Stimulated activated naive CD4-positive, alpha-beta T cell (primary cell): ENCODE measurements at regions not wholly inside any gene's neighbourhood (a gene's known extent, or its start where the extent isn't known, plus 50 kb on each side); places are given as distances from the start of the nearest gene placed in this dataset.

Source experiments
- DNase-seq, 6 experiments: peaks; one replicate each; lab custom pipeline; 2025; lab: John Stamatoyannopoulos, UW

GRCh38 chr11:95549301-95549700 is 240.3 kb downstream of the FAM76B start:
- DNase-seq, result no peak

- no peak for DNase-seq
These were observed 241.2 kb downstream of the FAM76B start for GRCh38 chr11:95548416-95548815.

- peak in 3 of 6 experiments; percentile 41 to 47 (median 42) for DNase-seq
These were observed 241.6 kb downstream of the FAM76B start for GRCh38 chr11:95547976-95548375.

GRCh38 chr11:95547186-95547585 is 242.4 kb downstream of the FAM76B start:
- DNase-seq, result no peak

- no peak for DNase-seq
These were observed 244.3 kb downstream of the FAM76B start for GRCh38 chr11:95545116-95545875.

GRCh38 chr11:95544095-95544856 is 245.3 kb downstream of the FAM76B start:
- DNase-seq, result no peak

GRCh38 chr11:95542868-95543551 is 246.6 kb downstream of the FAM76B start:
- DNase-seq, result no peak

- DNase-seq, result no peak
These were observed 247.9 kb downstream of the FAM76B start for GRCh38 chr11:95541715-95542114.

- no peak for DNase-seq
These were observed 253.4 kb downstream of the FAM76B start for GRCh38 chr11:95536047-95536690.

GRCh38 chr11:95534809-95535208 is 254.8 kb downstream of the FAM76B start:
- DNase-seq, result no peak

GRCh38 chr11:95534226-95534625 is 255.4 kb downstream of the FAM76B start:
- DNase-seq, result no peak

GRCh38 chr11:95531116-95531515 is 258.5 kb downstream of the FAM76B start:
- no peak for DNase-seq

- DNase-seq, result no peak
These were observed 265.1 kb downstream of the FAM76B start for GRCh38 chr11:95524314-95525036.

GRCh38 chr11:95522874-95523273 is 266.7 kb downstream of the FAM76B start:
- DNase-seq, result no peak

GRCh38 chr11:95521862-95522261 is 267.7 kb downstream of the FAM76B start:
- DNase-seq, result no peak

GRCh38 chr11:95521133-95521542 is 268.4 kb downstream of the FAM76B start:
- no peak for DNase-seq

GRCh38 chr11:95520369-95521132 is 269.0 kb downstream of the FAM76B start:
- DNase-seq, result no peak

GRCh38 chr11:95519912-95520311 is 269.7 kb downstream of the FAM76B start:
- no peak for DNase-seq

GRCh38 chr11:95517453-95517852 is 272.1 kb downstream of the FAM76B start:
- no peak for DNase-seq

- DNase-seq, result no peak
These were observed 272.8 kb downstream of the FAM76B start for GRCh38 chr11:95516786-95517185.

GRCh38 chr11:95516175-95516574 is 273.4 kb downstream of the FAM76B start:
- no peak for DNase-seq
